SKM-1 treated with dmso at 0.1 percent for 144 hours (cell line): ENCODE measurements at regions not wholly inside any gene's neighbourhood (a gene's known extent, or its start where the extent isn't known, plus 50 kb on each side); places are given as distances from the start of the nearest gene placed in this dataset.

Experiments
- DNase-seq: peaks from one replicate; lab custom pipeline; 2025; ENCODE audit not compliant: unreplicated experiment; lab: John Stamatoyannopoulos, UW

DNA sequence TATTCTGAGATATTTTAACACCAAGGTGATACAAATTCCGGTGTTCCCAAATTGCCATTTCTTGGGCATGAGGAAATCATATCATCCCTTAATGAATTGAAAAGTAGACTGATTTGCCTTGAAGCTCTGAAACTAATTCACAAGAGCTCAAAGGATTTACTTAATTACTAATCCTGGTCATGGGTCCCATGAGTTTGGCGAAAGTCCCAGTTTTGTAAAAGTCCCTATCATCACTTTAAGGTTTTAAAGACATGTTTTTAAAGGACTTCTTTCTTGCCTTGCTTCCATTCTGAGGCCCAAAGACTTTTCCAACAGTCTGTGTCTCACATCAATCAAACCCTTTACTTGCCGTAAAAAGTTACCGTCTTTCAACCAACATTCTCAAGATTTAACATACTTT, 377.9 kb downstream of the DNAJB9 start:
- no peak for DNase-seq

DNA sequence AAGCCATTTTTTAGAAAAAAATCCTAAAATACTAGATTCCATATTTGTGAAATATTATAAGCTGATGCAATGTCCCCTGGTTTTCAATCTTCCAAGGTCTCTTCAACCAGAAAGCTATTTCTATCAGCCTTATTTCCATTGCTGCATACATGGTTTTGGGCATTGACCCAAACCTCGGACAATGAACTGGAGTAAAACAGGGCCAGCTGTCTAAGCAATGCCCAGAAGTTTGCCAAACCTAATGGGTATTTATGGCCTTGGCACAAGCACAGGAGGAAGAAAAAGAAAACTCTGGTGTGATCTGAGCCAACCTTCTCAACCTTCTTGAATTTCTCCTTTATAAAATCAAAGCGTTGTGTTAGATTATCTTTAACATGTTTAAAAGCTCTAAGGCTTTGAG, 402.3 kb downstream of the DNAJB9 start:
- no peak for DNase-seq

GRCh38 chr7:108973075-108973474, 403.4 kb downstream of the DNAJB9 start:
- DNase-seq = no peak

DNA sequence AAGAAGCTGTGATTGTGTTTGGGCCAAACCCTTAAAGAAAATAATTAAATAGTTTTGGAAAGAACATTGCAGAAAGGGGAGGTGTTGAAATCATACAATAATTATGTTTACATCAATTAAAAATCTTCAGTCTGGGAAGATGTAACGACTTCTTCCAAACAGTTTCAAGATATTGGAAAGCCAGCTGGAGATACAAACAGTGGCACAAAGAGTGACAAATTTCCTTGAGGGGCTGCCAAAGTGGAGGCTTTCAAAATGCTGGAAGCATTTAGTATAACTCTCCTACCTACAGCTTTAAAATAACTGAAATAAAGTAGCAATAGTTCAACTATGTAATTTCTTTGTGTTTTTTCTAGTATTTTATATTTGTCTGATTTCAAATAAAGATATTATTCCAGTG, 405.0 kb downstream of the DNAJB9 start:
- DNase-seq = no peak

GRCh38 chr7:108985037-108985436, 415.4 kb downstream of the DNAJB9 start:
- DNase-seq = no peak

DNA sequence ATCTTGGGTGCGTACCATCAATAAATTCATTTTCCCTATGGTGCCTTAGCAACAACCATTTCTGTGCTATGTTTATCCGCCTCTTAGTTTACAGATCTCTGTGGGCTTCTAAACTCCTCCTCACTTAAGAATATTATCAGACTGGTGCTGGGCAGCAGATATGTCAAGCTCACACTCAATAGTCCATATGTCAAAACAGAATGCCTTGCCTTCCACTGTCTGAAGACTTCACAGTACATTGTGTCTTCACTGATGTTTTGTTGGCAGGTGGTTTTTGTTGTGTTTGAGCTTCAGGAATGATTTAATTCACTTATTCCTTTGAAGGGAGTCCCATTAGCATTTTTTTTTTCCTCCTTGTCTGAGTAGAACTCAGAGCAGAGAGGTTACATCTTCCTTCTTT, 419.6 kb downstream of the DNAJB9 start:
- DNase-seq = no peak

DNA sequence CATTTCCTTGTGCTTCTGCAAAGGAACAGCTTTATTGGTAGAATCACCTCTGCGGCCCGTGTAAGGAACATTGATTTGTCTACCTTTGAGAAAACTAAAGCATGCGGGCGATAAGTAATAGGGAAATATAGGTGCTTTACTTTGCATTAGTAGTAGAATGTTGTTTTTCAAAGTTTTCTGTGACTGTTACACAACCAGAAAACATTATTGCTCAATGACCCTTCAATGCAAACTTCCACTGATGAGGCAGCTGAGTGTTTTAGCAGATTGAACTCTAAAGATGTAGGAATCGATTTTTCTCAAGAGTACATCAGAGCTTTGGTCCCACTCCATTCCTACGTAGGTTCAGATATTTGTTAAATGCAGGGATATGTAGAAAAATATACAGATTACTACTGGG, 427.8 kb downstream of the DNAJB9 start:
- DNase-seq = no peak

DNA sequence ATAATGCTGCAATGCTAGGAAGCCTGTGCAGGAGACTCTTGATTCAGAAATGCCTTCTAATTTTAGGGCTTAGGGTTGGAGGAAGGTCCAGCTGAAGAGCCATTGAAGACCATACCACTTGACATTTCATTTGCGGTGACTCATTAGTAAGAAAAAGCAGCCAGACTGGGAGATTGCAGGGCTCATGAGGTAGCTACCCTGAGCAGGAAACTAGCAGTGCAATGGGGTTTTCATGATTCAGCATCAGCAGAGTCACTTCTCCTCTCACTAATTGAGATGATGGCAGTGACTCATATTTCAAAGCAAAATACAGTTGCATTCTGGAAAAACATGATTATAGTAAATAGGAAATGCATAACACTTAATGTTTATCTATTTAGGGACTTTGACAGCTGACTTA, 434.1 kb downstream of the DNAJB9 start:
- DNase-seq = no peak

- no peak for DNase-seq
These were observed 440.0 kb downstream of the DNAJB9 start for GRCh38 chr7:109009636-109010035.

DNA sequence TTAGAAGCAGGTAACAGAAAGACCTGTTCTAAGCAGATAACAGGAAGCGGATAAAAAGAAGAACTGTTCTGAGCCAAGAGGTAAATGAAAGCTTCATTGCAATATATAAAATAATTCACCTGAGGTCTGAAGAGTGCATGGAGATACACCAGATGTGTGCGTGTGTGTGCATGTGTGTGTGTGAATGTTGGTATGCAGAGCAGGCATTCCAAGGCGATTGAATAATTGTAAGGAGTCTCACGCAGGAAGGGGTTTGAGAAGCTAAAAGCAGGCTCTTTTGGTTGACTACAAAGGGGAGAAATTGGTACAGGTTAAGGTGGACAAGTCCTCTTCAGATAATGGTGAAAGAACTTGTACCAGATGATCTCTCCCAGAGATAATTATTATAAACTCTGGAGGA, 450.6 kb downstream of the DNAJB9 start:
- no peak for DNase-seq

DNA sequence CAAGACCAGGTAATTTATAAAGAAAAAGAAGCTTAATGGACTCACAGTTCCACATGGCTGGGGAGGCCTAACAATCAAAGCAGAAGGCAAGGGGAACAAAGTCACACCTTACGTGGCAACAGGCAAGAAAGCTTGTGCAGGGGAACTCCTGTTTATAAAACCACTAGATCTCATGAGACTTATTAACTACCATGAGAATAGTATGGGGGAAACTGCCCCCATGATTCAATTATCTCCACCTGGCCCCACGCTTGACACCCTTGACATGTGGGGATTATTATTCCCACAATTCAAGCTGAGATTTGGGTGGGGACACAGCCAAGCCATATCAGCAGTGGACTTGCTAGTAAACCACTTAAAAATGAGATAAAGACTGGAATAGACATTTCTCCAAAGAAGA, 451.7 kb downstream of the DNAJB9 start:
- DNase-seq = no peak

- DNase-seq = no peak
These were observed 460.2 kb downstream of the DNAJB9 start for GRCh38 chr7:109029866-109030265.

- no peak for DNase-seq
These were observed 475.0 kb downstream of the DNAJB9 start for GRCh38 chr7:109044691-109045090.

DNA sequence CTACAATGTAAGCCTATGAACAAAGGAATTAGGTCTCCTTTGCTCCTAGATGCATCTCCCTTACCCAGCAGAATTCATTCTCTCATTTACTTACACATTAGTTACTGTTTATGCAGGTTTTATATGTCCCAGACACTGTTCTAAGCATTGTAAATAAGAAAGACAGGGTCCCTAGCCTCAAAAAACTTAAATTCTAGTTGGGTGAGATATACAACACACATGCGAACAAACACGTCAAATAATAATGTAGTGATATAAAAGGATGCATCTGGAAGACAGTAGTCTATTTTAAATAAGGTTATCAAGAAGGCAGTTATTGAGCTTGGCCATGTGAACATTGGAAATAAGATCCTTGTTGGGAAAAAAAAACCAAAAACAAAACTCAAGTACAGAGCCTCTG, 479.7 kb downstream of the DNAJB9 start:
- DNase-seq = no peak

DNA sequence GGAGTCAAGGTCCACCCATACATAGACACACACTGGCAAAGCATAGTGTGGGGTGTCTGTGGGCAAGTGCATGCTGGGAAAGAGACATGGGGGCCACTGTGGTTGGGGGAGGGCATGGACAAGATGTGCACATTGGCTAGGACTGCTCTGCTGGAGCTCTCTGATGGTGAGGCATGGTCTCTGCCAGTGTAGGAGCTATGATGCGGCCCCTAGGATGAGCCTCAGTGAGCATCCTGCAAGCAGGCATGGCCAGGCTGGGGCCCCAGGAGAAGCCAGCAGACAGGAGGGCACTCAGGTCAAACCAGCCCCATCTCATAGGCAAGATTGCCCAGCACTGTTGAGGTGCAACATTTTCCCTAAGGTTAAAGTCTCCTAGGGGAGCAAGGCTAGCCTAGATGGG, 489.4 kb downstream of the DNAJB9 start:
- DNase-seq = no peak

DNA sequence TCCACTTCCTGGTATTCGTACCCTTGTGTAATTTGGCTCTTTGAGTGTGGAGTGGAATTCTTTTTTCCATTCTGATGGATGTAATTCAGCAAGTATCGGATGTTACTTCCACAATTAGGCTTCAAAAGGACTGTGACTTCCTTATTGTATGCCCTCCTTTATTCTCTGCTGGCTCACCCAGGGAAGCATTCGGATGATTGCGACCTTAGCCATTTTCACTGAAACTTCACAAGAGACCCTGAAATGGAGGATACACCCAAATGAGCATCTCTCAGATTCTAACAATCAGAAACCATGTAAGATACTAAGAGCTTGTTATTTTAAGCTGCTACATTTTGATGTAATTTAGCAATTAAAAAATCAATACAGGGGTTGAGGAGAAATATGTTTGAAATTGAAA, 493.1 kb downstream of the DNAJB9 start:
- no peak for DNase-seq

- DNase-seq = no peak
These were observed 503.9 kb downstream of the DNAJB9 start for GRCh38 chr7:109073543-109073942.

DNA sequence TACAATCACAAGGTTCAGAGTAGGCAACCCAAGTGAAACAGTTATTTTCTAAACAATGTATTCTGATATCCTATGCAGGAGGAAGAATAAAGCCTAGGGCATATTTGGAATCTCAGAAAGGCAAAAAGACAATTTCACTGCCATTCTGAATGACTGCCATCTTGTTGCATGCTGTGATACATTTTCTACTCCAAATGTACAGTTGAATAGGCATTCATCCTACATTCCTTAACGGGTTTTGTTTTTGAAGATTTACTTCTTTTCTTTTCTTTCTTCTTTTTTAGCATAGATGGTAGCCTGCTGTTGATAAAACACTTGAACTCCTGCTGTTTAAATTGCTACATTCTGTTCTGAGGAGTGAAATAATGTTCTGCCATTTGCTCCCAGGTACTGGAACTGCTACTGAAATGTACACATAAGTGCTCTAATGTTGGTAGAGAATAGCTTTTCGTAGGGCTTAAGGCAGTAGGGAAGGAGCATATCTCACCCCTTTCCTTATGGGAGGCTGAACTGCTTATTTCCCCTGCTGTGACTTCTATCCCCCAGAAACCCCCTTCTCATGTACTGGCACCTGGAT, 506.8 kb downstream of the DNAJB9 start:
- DNase-seq = no peak

DNA sequence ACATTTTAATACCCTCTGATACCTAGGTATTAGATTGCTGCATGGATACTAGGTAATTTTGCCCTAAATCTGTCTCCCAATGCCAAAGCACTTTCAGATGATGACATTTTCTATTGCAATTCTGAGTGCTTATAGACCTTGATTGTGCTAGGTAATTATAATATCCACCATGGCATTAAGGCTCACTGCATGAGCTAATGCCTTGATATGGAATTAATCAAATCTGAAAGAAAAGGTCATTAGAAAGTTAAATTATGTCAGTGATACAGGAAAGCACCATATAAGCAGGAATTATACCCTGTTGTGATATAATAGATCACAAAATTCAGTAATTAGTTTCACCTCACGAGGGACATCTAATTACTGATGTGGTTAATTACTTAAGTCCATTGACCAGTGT, 521.4 kb downstream of the DNAJB9 start:
- DNase-seq = no peak

DNA sequence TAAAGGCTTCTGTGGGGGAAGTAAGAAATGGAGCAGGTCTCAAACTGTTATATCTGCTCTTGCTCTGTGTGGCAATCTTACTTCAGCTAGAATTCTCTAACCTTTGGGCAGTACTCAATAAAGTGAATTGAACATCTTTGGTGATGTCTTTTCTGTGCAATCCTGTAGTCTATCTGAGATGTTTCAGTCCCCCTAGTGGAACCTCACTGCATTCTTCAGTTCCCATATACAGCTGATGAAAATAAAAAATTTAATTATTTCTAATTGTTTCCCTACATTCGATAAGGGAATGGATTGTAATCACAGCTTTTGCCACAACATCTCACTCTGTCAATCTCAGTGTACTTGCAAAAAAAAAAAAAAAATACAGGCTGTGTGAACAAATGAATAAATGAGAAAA, 522.6 kb downstream of the DNAJB9 start:
- DNase-seq = no peak

DNA sequence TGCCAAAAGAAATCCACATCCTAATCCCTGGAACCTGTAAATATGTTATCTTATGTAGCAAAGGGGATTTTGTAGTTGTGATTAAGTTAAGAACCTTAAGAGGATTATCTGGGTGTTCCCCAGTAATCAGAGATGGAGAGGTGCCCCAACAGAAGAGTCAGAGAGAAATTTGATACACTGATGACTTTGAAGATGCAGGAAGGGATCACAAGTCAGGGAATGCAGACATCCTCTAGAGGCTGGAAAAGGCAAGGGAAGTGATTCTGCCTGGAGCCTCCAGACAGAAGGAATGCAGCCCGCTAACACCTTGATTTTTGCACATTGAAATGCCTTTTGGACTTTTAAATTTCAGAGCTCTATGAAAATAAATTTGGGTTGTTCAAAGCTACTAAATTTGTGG, 531.7 kb downstream of the DNAJB9 start:
- no peak for DNase-seq

GRCh38 chr7:109109558-109109957, 539.9 kb downstream of the DNAJB9 start:
- no peak for DNase-seq

GRCh38 chr7:109111086-109111485, 541.4 kb downstream of the DNAJB9 start:
- DNase-seq = no peak
